Skin of body (tissue), 1 donor: ENCODE measurements at regions not wholly inside any gene's neighbourhood (a gene's known extent, or its start where the extent isn't known, plus 50 kb on each side); places are given as distances from the start of the nearest gene placed in this dataset.

ENCODE experiments used
- DNase-seq: peaks from one replicate; lab custom pipeline; 2025; lab: John Stamatoyannopoulos, UW

GRCh38 chr16:50925758-50926357, 184.0 kb downstream of the CYLD start:
- no peak for DNase-seq

- no peak for DNase-seq
These were observed 183.1 kb downstream of the CYLD start for GRCh38 chr16:50924759-50925545.

GRCh38 chr16:50917950-50918703, 176.2 kb downstream of the CYLD start:
- DNase-seq: no peak

- DNase-seq: no peak
These were observed 174.2 kb downstream of the CYLD start for GRCh38 chr16:50916040-50916439.

GRCh38 chr16:50915120-50915519, 173.2 kb downstream of the CYLD start:
- no peak for DNase-seq

GRCh38 chr16:50910736-50911100, 168.8 kb downstream of the CYLD start:
- DNase-seq: no peak

GRCh38 chr16:50909831-50910735, 168.2 kb downstream of the CYLD start:
- DNase-seq: no peak

- no peak for DNase-seq
These were observed 166.6 kb downstream of the CYLD start for GRCh38 chr16:50908468-50908867.

- DNase-seq: no peak
These were observed 164.6 kb downstream of the CYLD start for GRCh38 chr16:50906454-50906853.

- DNase-seq: no peak
These were observed 160.6 kb downstream of the CYLD start for GRCh38 chr16:50902457-50902856.

- DNase-seq: no peak
These were observed 159.2 kb downstream of the CYLD start for GRCh38 chr16:50901062-50901461.

GRCh38 chr16:50900391-50900942, 158.6 kb downstream of the CYLD start:
- DNase-seq: no peak

GRCh38 chr16:50899951-50900350, 158.1 kb downstream of the CYLD start:
- DNase-seq: no peak

- DNase-seq: no peak
These were observed 147.9 kb downstream of the CYLD start for GRCh38 chr16:50889746-50890145.

- no peak for DNase-seq
These were observed 147.4 kb downstream of the CYLD start for GRCh38 chr16:50889276-50889675.

GRCh38 chr16:50888486-50889261, 146.8 kb downstream of the CYLD start:
- no peak for DNase-seq

- no peak for DNase-seq
These were observed 145.8 kb downstream of the CYLD start for GRCh38 chr16:50887500-50888298.

GRCh38 chr16:50884066-50884860, 142.4 kb downstream of the CYLD start:
- no peak for DNase-seq

GRCh38 chr16:50881956-50882355, 140.1 kb downstream of the CYLD start:
- no peak for DNase-seq
